ENCODE measurements at regions not wholly inside any gene's neighbourhood (a gene's known extent, or its start where the extent isn't known, plus 50 kb on each side); places are given as distances from the start of the nearest gene placed in this dataset.

DNA sequence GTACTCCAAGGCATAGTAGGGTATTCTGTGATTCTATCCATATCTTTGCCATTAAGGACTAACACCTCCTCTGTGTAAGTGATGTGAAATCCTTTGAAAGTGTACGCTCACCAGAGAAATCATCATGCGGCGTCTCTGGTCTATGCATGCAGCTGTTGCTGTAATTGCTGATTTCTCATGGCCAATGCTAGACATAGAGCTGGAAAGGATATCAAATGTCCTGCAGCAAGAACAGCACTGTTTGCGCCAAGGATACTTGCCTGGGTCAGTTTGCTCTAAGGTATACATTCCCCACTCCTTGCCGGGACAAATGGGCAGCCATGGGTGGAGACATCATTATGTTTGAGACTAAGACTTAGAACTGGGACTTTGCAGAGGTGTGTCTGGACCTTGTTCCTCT is 896.4 kb downstream of the BCL11B start:
- Histone ChIP-seq H3K4me1 (ENCODE audit: control insufficient read depth in 5 of 5, insufficient read depth in 5 of 5, low read length in 5 of 5) (no peaks in the 10 kb centered on the region), H3K36me3 (ENCODE audit: control insufficient read depth in 4 of 4, insufficient read depth in 4 of 4, low read length in 4 of 4) (no peaks in the 10 kb centered on the region), H3K27ac (ENCODE audit: low read depth in 1 of 2, low read length in 1 of 2) (no peak overlapping the region), H3K9ac (ENCODE audit: insufficient read depth in 1 of 2, low read length in 2 of 2) (no peak overlapping the region), H3K4me3 (no peak overlapping the region), H3K27me3 (ENCODE audit: control insufficient read depth in 3 of 3, insufficient read depth in 3 of 3, low read length in 2 of 3) (no peaks in the 10 kb centered on the region), H3K9me3 (ENCODE audit: control insufficient read depth in 4 of 4, insufficient read depth in 3 of 4, low read length in 3 of 4) (no peaks in the 10 kb centered on the region)
- ATAC-seq (ENCODE audit: insufficient read depth, low FRiP score), result no peak
- no peak for DNase-seq
- TF ChIP-seq, protein P1, sequence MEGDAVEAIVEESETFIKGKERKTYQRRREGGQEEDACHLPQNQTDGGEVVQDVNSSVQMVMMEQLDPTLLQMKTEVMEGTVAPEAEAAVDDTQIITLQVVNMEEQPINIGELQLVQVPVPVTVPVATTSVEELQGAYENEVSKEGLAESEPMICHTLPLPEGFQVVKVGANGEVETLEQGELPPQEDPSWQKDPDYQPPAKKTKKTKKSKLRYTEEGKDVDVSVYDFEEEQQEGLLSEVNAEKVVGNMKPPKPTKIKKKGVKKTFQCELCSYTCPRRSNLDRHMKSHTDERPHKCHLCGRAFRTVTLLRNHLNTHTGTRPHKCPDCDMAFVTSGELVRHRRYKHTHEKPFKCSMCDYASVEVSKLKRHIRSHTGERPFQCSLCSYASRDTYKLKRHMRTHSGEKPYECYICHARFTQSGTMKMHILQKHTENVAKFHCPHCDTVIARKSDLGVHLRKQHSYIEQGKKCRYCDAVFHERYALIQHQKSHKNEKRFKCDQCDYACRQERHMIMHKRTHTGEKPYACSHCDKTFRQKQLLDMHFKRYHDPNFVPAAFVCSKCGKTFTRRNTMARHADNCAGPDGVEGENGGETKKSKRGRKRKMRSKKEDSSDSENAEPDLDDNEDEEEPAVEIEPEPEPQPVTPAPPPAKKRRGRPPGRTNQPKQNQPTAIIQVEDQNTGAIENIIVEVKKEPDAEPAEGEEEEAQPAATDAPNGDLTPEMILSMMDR (IDR thresholded peaks at IDR 0.05; ENCODE audit: control extremely low read depth, extremely low read depth), result no peak
- WGBS, 2 donors, result 84 to 95% methylated on average over 5 of the region's 5 CpGs

DNA sequence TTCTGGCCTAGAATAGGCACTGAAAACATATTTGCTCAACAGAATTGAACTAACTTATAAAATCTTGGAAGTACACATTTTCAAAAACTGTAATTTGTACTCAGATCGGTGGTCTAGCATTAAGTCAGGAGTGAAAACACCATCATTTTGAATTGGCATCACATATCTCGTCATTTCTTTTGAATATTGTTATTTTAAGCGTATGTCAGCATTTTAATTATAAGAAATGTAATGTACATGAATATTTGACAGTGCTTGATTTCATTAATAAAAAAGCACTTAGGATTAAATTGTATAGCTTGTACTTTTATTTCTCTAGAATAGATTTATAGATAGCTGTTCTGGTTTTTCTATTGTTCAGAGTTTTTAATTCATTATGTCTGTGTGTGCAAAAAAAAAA is 892.2 kb downstream of the BCL11B start:
- no peaks in the 10 kb centered on the region for H3K4me1 ChIP-seq (ENCODE audit: control insufficient read depth in 5 of 5, insufficient read depth in 5 of 5, low read length in 5 of 5)
- ATAC-seq (ENCODE audit: insufficient read depth, low FRiP score) (no peak), DNase-seq (no peak)
- no peak overlapping the region for H3K4me3 ChIP-seq
- H3K27me3 ChIP-seq (ENCODE audit: control insufficient read depth in 3 of 3, insufficient read depth in 3 of 3, low read length in 2 of 3), result no peaks in the 10 kb centered on the region
- H3K36me3 ChIP-seq (ENCODE audit: control insufficient read depth in 4 of 4, insufficient read depth in 4 of 4, low read length in 4 of 4), result no peaks in the 10 kb centered on the region
- H3K27ac ChIP-seq (ENCODE audit: low read depth in 1 of 2, low read length in 1 of 2), result no peak overlapping the region
- peaks cover 0 to 3% (median 0%) of the 10 kb centered on the region in 4 donors for H3K9me3 ChIP-seq (ENCODE audit: control insufficient read depth in 4 of 4, insufficient read depth in 3 of 4, low read length in 3 of 4)
- WGBS, 2 donors, result 70% methylated on average over 3 of the region's 3 CpGs
- H3K9ac ChIP-seq (ENCODE audit: insufficient read depth in 1 of 2, low read length in 2 of 2), result no peak overlapping the region
- TF ChIP-seq, protein P1 (IDR thresholded peaks at IDR 0.05; ENCODE audit: control extremely low read depth, extremely low read depth), result no peak

DNA sequence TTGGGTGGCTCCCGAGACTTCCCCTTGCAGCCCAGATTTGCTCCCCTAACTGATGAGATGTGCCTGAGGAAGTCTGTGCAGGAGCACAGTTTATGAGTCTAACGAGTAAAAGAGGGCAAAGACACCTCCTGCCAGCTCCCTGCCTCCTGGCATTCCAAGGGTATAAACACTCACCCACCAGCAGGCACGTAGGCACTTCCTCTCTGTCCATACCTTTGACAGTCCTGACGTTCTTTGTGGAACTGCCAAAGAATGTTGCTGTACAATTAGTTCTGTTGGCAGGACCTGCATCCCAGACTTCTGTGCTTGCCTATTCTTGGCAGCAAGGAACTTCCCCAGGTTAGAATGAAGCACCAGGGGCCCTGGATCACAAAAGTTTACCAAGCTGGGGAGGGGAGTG is 889.3 kb downstream of the BCL11B start:
- Histone ChIP-seq H3K9ac (ENCODE audit: insufficient read depth in 1 of 2, low read length in 2 of 2) (no peak overlapping the region), H3K36me3 (ENCODE audit: control insufficient read depth in 4 of 4, insufficient read depth in 4 of 4, low read length in 4 of 4) (no peaks in the 10 kb centered on the region), H3K27me3 (ENCODE audit: control insufficient read depth in 3 of 3, insufficient read depth in 3 of 3, low read length in 2 of 3) (no peaks in the 10 kb centered on the region), H3K4me1 (ENCODE audit: control insufficient read depth in 5 of 5, insufficient read depth in 5 of 5, low read length in 5 of 5) (no peaks in the 10 kb centered on the region), H3K4me3 (no peak overlapping the region), H3K27ac (ENCODE audit: low read depth in 1 of 2, low read length in 1 of 2) (no peak overlapping the region), H3K9me3 (ENCODE audit: control insufficient read depth in 4 of 4, insufficient read depth in 3 of 4, low read length in 3 of 4) (peaks cover 0 to 5% (median 0%) of the 10 kb centered on the region in 4 donors)
- DNase-seq (no peak), ATAC-seq (ENCODE audit: insufficient read depth, low FRiP score) (no peak)
- WGBS, 2 donors, result 72 to 76% methylated on average over 4 of the region's 4 CpGs
- TF ChIP-seq, protein P1 (IDR thresholded peaks at IDR 0.05; ENCODE audit: control extremely low read depth, extremely low read depth), result no peak

GRCh38 chr14:98385851-98386250 is 886.1 kb downstream of the BCL11B start:
- H3K36me3 ChIP-seq (ENCODE audit: control insufficient read depth in 4 of 4, insufficient read depth in 4 of 4, low read length in 4 of 4), result no peaks in the 10 kb centered on the region
- H3K4me3 ChIP-seq, result no peak overlapping the region
- peaks cover 0 to 3% (median 0%) of the 10 kb centered on the region in 3 donors for H3K27me3 ChIP-seq (ENCODE audit: control insufficient read depth in 3 of 3, insufficient read depth in 3 of 3, low read length in 2 of 3)
- peaks cover 0 to 5% (median 0%) of the 10 kb centered on the region in 4 donors for H3K9me3 ChIP-seq (ENCODE audit: control insufficient read depth in 4 of 4, insufficient read depth in 3 of 4, low read length in 3 of 4)
- TF ChIP-seq, protein P1 (IDR thresholded peaks at IDR 0.05; ENCODE audit: control extremely low read depth, extremely low read depth), result no peak
- no peak overlapping the region for H3K27ac ChIP-seq (ENCODE audit: low read depth in 1 of 2, low read length in 1 of 2)
- H3K4me1 ChIP-seq (ENCODE audit: control insufficient read depth in 5 of 5, insufficient read depth in 5 of 5, low read length in 5 of 5), result no peaks in the 10 kb centered on the region
- DNase-seq (no peak), ATAC-seq (ENCODE audit: insufficient read depth, low FRiP score) (no peak)
- H3K9ac ChIP-seq (ENCODE audit: insufficient read depth in 1 of 2, low read length in 2 of 2), result no peak overlapping the region
- WGBS, 2 donors, result 87 to 89% methylated on average over 3 of the region's 3 CpGs

Data from lung (tissue), 11 donors.